OCI-LY1 (cell line): ENCODE measurements at regions not wholly inside any gene's neighbourhood (a gene's known extent, or its start where the extent isn't known, plus 50 kb on each side); places are given as distances from the start of the nearest gene placed in this dataset.

Experiments used
- H2AFZ ChIP-seq: fragments of 200-600 bp; sonication (generic), shearing (Covaris generic); 2 replicates; pipeline ENCODE4 v1.6.0; 2014; ENCODE audit warnings: antibody characterized with exemption, mild to moderate bottlenecking, low read length
- H3F3A ChIP-seq: fragments of 200-600 bp; sonication (generic), shearing (Covaris generic); 2 replicates; pipeline ENCODE4 v1.6.0; 2014; ENCODE audit warnings: mild to moderate bottlenecking, antibody characterized with exemption, low read length, moderate library complexity; ENCODE audit not compliant: insufficient read depth
- H3K27ac ChIP-seq: fragments of 200-600 bp; sonication (generic); 2 replicates; pipeline ENCODE4 v1.5.1; 2014; ENCODE audit warnings: low read length, mixed run types, mild to moderate bottlenecking, low read depth; ENCODE audit not compliant: poor library complexity, severe bottlenecking
- H3K27me3 ChIP-seq: fragments of 200-600 bp; sonication (generic); 2 replicates; pipeline ENCODE4 v1.6.0; 2014; ENCODE audit warnings: antibody characterized with exemption, mild to moderate bottlenecking, low read length, moderate library complexity; ENCODE audit not compliant: insufficient read depth
- H3K36me3 ChIP-seq: fragments of 200-600 bp; sonication (generic); 2 replicates; pipeline ENCODE4 v1.6.1; 2014; ENCODE audit warnings: mild to moderate bottlenecking, antibody characterized with exemption, low read length, moderate library complexity, mixed read lengths; ENCODE audit not compliant: insufficient read depth
- H3K4me1 ChIP-seq: fragments of 200-600 bp; sonication (generic); 2 replicates; pipeline ENCODE4 v1.5.1; 2014; ENCODE audit warnings: mild to moderate bottlenecking, low read length, moderate library complexity; ENCODE audit not compliant: insufficient read depth, severe bottlenecking
- H3K4me2 ChIP-seq: fragments of 200-600 bp; sonication (generic), shearing (Covaris generic); 2 replicates; pipeline ENCODE4 v1.6.1; 2014; ENCODE audit warnings: low read length
- H3K4me3 ChIP-seq: fragments of 200-600 bp; sonication (generic); 2 replicates; pipeline ENCODE4 v1.5.1; 2014; ENCODE audit warnings: low read length, low read depth, mild to moderate bottlenecking, mixed read lengths; ENCODE audit not compliant: poor library complexity, severe bottlenecking
- H3K79me2 ChIP-seq: fragments of 200-600 bp; shearing (Covaris generic); 2 replicates; pipeline ENCODE4 v1.6.1; 2016; ENCODE audit warnings: mixed run types, low read length, mixed read lengths; ENCODE audit not compliant: insufficient read depth
- H3K9ac ChIP-seq: fragments of 200-600 bp; sonication (generic), shearing (Covaris generic); 2 replicates; pipeline ENCODE4 v1.6.1; 2014; ENCODE audit warnings: mild to moderate bottlenecking, low read length, mixed read lengths
- H3K9me2 ChIP-seq: fragments of 200-600 bp; sonication (generic), shearing (Covaris generic); 2 replicates; pipeline ENCODE4 v1.6.1; 2014; ENCODE audit warnings: low read depth, mild to moderate bottlenecking, low read length, mixed read lengths
- H3K9me3 ChIP-seq: fragments of 200-600 bp; shearing (Covaris generic); 2 replicates; pipeline ENCODE4 v1.6.1; 2014; ENCODE audit warnings: low read length, mixed read lengths
- H4K20me1 ChIP-seq: fragments of 200-600 bp; sonication (generic), shearing (Covaris generic); 2 replicates; pipeline ENCODE4 v1.6.0; 2016; ENCODE audit warnings: mild to moderate bottlenecking, low read length; ENCODE audit not compliant: insufficient read depth
- EZH2 ChIP-seq: fragments of 200-600 bp; sonication (generic), shearing (Covaris generic); IDR thresholded peaks from 2 replicates; pipeline ENCODE4 v1.8.0; 2017; ENCODE audit warnings: borderline replicate concordance, mixed run types, mild to moderate bottlenecking, antibody characterized with exemption, low read length, moderate library complexity, mixed read lengths
- TF ChIP-seq, protein P1 (sequence below): fragments of 200-600 bp; sonication (generic), shearing (Covaris generic); IDR thresholded peaks from 2 replicates; pipeline ENCODE4 v1.5.1; 2017; ENCODE audit warnings: mild to moderate bottlenecking, antibody characterized with exemption, low read length, moderate library complexity, mixed read lengths

DNA sequence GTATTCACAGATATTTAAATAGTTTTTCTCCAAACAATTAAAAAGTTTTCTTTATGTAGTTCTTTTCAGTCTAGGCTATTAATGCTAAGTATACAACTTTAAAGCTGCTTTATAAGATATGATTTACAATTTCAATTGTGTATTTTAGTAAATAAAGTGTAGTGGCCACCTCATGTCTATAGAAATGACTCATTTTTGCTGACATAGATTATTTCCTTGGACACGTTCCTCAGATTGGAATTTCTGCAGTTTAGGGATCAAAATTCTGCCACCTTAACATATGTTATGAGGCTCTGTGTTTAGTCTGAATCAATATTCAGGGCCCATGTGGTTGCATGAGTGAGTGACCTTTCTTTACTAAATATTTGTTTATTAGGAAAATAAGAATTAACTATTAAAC is 750.2 kb downstream of the IRX1 start:
- H3K4me1 ChIP-seq = no peaks in the 10 kb centered on the region
- no peak overlapping the region for H3K9ac ChIP-seq
- no peaks in the 10 kb centered on the region for H3F3A ChIP-seq
- H3K27ac ChIP-seq = no peak overlapping the region
- H3K4me3 ChIP-seq = no peak overlapping the region
- TF ChIP-seq EZH2 = no peak
- TF ChIP-seq, protein P1, sequence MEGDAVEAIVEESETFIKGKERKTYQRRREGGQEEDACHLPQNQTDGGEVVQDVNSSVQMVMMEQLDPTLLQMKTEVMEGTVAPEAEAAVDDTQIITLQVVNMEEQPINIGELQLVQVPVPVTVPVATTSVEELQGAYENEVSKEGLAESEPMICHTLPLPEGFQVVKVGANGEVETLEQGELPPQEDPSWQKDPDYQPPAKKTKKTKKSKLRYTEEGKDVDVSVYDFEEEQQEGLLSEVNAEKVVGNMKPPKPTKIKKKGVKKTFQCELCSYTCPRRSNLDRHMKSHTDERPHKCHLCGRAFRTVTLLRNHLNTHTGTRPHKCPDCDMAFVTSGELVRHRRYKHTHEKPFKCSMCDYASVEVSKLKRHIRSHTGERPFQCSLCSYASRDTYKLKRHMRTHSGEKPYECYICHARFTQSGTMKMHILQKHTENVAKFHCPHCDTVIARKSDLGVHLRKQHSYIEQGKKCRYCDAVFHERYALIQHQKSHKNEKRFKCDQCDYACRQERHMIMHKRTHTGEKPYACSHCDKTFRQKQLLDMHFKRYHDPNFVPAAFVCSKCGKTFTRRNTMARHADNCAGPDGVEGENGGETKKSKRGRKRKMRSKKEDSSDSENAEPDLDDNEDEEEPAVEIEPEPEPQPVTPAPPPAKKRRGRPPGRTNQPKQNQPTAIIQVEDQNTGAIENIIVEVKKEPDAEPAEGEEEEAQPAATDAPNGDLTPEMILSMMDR = no peak
- H3K79me2 ChIP-seq = no peaks in the 10 kb centered on the region
- H2AFZ ChIP-seq = no peak overlapping the region
- H3K4me2 ChIP-seq = no peak overlapping the region
- H4K20me1 ChIP-seq = no peaks in the 10 kb centered on the region
- H3K36me3 ChIP-seq = no peaks in the 10 kb centered on the region
- no peaks in the 10 kb centered on the region for H3K9me2 ChIP-seq
- no peaks in the 10 kb centered on the region for H3K27me3 ChIP-seq
- no peaks in the 10 kb centered on the region for H3K9me3 ChIP-seq

DNA sequence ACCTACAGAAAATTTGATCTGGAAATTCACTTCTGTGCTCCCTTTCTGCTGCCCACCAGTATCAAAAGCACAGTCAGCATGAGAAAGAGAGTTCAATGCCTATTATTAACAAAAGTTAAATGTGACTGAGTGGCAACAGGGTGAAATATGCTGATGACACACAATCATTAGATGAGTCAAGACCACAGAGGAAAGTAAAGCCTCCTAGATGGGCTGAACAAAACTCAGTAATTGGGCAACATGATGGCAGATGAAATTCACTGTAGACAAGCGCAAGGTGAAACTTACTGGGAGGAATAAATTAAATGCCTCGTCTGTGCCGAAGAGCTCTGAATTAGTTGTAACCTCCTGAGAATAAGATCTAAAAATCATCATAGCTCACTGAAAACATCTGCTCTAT is 752.8 kb downstream of the IRX1 start:
- Histone ChIP-seq H4K20me1 (no peaks in the 10 kb centered on the region), H3K9me2 (no peaks in the 10 kb centered on the region), H3K4me3 (no peak overlapping the region), H2AFZ (no peak overlapping the region), H3K9me3 (no peaks in the 10 kb centered on the region), H3K27ac (no peak overlapping the region), H3K4me2 (no peak overlapping the region), H3K4me1 (no peaks in the 10 kb centered on the region), H3K79me2 (no peaks in the 10 kb centered on the region), H3K9ac (no peak overlapping the region), H3K27me3 (no peaks in the 10 kb centered on the region), H3F3A (no peaks in the 10 kb centered on the region), H3K36me3 (no peaks in the 10 kb centered on the region)
- TF ChIP-seq, protein P1 = no peak
- no peak for TF ChIP-seq EZH2

GRCh38 chr5:4348919-4349318 is 753.3 kb downstream of the IRX1 start:
- Histone ChIP-seq H3K9me3 (no peaks in the 10 kb centered on the region), H3K36me3 (no peaks in the 10 kb centered on the region), H3K4me3 (no peak overlapping the region), H3K27me3 (no peaks in the 10 kb centered on the region), H3K27ac (no peak overlapping the region), H3K9ac (no peak overlapping the region), H2AFZ (no peak overlapping the region), H3K4me1 (no peaks in the 10 kb centered on the region), H3F3A (no peaks in the 10 kb centered on the region), H3K9me2 (no peaks in the 10 kb centered on the region), H3K4me2 (no peak overlapping the region), H4K20me1 (no peaks in the 10 kb centered on the region), H3K79me2 (no peaks in the 10 kb centered on the region)
- TF ChIP-seq, protein P1 = no peak
- no peak for TF ChIP-seq EZH2
